Thoracic aorta (tissue), 2 donors: ENCODE measurements at regions not wholly inside any gene's neighbourhood (a gene's known extent, or its start where the extent isn't known, plus 50 kb on each side); places are given as distances from the start of the nearest gene placed in this dataset.

Source experiments
- ATAC-seq: fragments of 150-250 bp; one replicate; pipeline ENCODE4 v1.8.0; 2017; ENCODE audit warnings: low read depth; ENCODE audit not compliant: insufficient number of reproducible peaks, low FRiP score
- DNase-seq: peaks from one replicate; pipeline ENCODE4 v3.0.0-alpha.2; 2020; ENCODE audit warnings: low spot score
- H3K27ac ChIP-seq, 2 donors: fragments of 200-600 bp; sonication (generic); 1 replicate in 1 of 2; 2 replicates in 1 of 2; pipeline ENCODE4 v1.5.1; 2016; ENCODE audit warnings: mild to moderate bottlenecking in 2 of 2, moderate library complexity in 2 of 2
- H3K27me3 ChIP-seq: fragments of 200-600 bp; sonication (generic); replicated peaks from 2 replicates; pipeline ENCODE4 v1.6.0; 2016; ENCODE audit warnings: mild to moderate bottlenecking; ENCODE audit not compliant: insufficient read depth
- H3K36me3 ChIP-seq: fragments of 200-600 bp; sonication (generic); one replicate; pipeline ENCODE4 v1.5.1; 2016
- H3K4me1 ChIP-seq, 2 donors: fragments of 200-600 bp; sonication (generic); 1 replicate in 1 of 2; 2 replicates in 1 of 2; pipeline versions ENCODE4 v1.5.1 to v1.6.0; 2016; ENCODE audit warnings: low read depth in 2 of 2, mild to moderate bottlenecking in 1 of 2; ENCODE audit not compliant: control insufficient read depth in 1 of 2
- H3K4me3 ChIP-seq: fragments of 200-600 bp; sonication (generic); 2 replicates; pipeline ENCODE4 v1.5.1; 2016; ENCODE audit warnings: mild to moderate bottlenecking
- H3K9me3 ChIP-seq: fragments of 200-600 bp; sonication (generic); 2 replicates; pipeline ENCODE4 v1.5.1; 2016
- TF ChIP-seq, protein P1 (sequence below): fragments of 200-600 bp; sonication (generic); IDR thresholded peaks from one replicate; pipeline ENCODE4 v1.5.1; 2019; ENCODE audit warnings: antibody characterized with exemption

DNA sequence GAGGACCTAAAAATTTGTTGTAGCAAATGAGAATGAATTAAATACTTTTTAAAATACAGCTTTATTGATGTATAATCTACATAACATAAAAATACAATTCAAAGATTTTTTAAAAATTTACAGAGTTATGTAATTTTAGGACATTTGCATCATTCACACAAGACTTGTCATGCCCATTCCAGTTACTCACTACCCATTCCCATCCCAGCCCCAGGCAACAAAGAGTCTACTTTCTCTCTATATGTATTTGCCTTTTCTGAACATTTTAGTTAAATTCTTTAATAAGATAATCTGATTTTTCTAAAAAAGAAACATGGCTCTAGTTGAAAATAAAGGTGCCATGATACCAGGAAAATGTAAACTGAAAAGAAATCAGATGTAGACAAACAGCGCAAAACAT lies 354.2 kb downstream of the PMP22 start:
- TF ChIP-seq, protein P1, sequence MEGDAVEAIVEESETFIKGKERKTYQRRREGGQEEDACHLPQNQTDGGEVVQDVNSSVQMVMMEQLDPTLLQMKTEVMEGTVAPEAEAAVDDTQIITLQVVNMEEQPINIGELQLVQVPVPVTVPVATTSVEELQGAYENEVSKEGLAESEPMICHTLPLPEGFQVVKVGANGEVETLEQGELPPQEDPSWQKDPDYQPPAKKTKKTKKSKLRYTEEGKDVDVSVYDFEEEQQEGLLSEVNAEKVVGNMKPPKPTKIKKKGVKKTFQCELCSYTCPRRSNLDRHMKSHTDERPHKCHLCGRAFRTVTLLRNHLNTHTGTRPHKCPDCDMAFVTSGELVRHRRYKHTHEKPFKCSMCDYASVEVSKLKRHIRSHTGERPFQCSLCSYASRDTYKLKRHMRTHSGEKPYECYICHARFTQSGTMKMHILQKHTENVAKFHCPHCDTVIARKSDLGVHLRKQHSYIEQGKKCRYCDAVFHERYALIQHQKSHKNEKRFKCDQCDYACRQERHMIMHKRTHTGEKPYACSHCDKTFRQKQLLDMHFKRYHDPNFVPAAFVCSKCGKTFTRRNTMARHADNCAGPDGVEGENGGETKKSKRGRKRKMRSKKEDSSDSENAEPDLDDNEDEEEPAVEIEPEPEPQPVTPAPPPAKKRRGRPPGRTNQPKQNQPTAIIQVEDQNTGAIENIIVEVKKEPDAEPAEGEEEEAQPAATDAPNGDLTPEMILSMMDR = no peak
- no peaks in the 10 kb centered on the region for H3K4me1 ChIP-seq
- no peaks in the 10 kb centered on the region for H3K27me3 ChIP-seq
- no peaks in the 10 kb centered on the region for H3K9me3 ChIP-seq
- no peak overlapping the region for H3K27ac ChIP-seq
- ATAC-seq (no peak), DNase-seq (no peak)
- H3K4me3 ChIP-seq = no peak overlapping the region
- H3K36me3 ChIP-seq = no peaks in the 10 kb centered on the region

DNA sequence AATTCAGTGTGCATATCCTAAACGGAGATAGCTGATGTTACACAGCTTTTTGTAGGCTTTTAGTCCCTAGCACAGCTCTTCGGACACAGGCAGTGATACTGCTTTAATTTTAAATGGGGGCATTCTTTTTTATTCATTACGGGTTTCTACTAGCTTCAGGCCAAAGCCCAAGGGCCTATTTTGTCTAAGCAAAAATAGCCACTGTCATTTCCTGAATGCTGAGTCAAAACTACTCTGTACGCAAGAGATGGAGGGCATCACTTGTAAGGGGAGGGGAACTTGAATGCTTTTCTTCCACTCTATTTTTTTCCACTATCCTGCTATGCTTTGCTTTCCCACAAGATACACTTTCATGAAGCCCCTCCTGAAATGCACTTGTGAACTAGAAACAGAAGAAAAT lies 360.7 kb downstream of the PMP22 start:
- Histone ChIP-seq H3K27ac (no peak overlapping the region), H3K27me3 (no peaks in the 10 kb centered on the region), H3K9me3 (no peaks in the 10 kb centered on the region), H3K4me1 (no peaks in the 10 kb centered on the region), H3K4me3 (no peak overlapping the region), H3K36me3 (no peaks in the 10 kb centered on the region)
- TF ChIP-seq, protein P1 = no peak
- DNase-seq (no peak), ATAC-seq (no peak)

DNA sequence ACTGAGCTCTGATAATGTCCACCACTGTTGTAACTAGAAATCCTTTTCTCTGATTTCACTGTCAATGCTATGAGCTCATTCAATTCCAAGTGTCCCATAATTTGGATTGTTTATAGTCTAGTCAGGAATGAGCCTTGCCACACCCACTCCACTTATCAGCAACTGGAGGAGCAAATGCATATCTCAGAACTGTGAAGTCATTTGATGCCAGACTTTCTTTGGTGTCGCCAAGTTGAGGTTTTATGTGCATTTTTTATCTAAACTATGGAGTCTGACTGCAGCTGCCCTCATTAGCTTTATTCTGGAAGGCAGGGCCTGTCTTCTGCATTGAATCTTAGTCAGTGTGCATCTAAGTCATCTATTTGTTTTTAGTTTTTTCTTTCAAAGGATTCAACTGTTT lies 361.3 kb downstream of the PMP22 start:
- no peak overlapping the region for H3K4me3 ChIP-seq
- H3K27me3 ChIP-seq = no peaks in the 10 kb centered on the region
- H3K4me1 ChIP-seq = no peaks in the 10 kb centered on the region
- H3K27ac ChIP-seq = no peak overlapping the region
- H3K36me3 ChIP-seq = no peaks in the 10 kb centered on the region
- TF ChIP-seq, protein P1 = no peak
- no peaks in the 10 kb centered on the region for H3K9me3 ChIP-seq
- ATAC-seq = no peak
- no peak for DNase-seq

DNA sequence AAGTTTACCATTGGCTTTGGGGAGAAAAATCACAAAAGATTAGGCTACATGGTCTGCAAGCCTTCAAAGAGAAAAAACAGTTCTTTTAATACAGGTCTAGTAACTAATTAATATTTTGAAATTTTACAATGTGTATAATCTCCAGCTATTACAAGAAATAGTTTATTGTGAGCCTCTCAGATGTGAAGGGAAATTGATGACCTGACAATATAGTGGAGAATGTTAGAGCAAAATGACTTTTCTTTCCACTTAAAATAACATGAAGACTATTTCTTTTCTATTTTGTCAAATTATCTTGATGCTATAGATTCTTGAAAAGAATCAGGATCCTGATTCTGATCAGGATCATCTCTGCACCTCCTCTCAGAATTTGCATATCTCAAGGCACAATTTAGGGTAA lies 362.3 kb downstream of the PMP22 start:
- no peaks in the 10 kb centered on the region for H3K36me3 ChIP-seq
- no peaks in the 10 kb centered on the region for H3K27me3 ChIP-seq
- TF ChIP-seq, protein P1 = no peak
- no peak overlapping the region for H3K27ac ChIP-seq
- no peak for DNase-seq
- H3K4me1 ChIP-seq = no peaks in the 10 kb centered on the region
- no peak for ATAC-seq
- no peak overlapping the region for H3K4me3 ChIP-seq
- H3K9me3 ChIP-seq = no peaks in the 10 kb centered on the region

DNA sequence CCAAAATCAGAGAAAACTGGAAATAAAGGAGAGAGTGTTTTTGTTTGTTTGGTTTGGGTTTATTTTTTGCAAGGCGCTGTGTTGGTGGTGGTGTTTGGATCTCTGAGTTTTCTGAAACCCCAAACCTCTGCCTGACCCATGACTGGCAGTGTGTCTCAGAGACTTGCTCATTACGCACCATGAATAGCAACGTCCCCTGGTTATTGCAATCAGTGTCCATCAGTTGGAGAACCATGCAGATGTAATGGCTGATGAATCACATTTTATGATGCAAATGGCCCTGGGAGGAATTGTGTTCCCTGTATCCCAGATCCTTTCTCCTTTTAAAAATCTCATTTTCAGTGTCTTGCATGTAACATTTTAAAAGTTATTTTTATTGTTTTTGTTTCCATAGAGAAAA lies 362.8 kb downstream of the PMP22 start:
- H3K4me3 ChIP-seq = no peak overlapping the region
- H3K4me1 ChIP-seq = no peaks in the 10 kb centered on the region
- no peak for DNase-seq
- no peak overlapping the region for H3K27ac ChIP-seq
- no peaks in the 10 kb centered on the region for H3K36me3 ChIP-seq
- H3K9me3 ChIP-seq = no peaks in the 10 kb centered on the region
- TF ChIP-seq, protein P1 = no peak
- ATAC-seq = no peak
- no peaks in the 10 kb centered on the region for H3K27me3 ChIP-seq
